NOMO-1 treated with DMSO at 0.1 percent for 48 hours (cell line): ENCODE measurements at regions not wholly inside any gene's neighbourhood (a gene's known extent, or its start where the extent isn't known, plus 50 kb on each side); places are given as distances from the start of the nearest gene placed in this dataset.

Experiments used
- DNase-seq: peaks from one replicate; lab custom pipeline; 2025; ENCODE audit not compliant: unreplicated experiment; lab: John Stamatoyannopoulos, UW

- DNase-seq, result no peak
Observed at GRCh38 chr2:121120991-121121390, 164.0 kb downstream of the TFCP2L1 start.

- no peak for DNase-seq
Observed at GRCh38 chr2:121121661-121122060, 163.3 kb downstream of the TFCP2L1 start.

DNA sequence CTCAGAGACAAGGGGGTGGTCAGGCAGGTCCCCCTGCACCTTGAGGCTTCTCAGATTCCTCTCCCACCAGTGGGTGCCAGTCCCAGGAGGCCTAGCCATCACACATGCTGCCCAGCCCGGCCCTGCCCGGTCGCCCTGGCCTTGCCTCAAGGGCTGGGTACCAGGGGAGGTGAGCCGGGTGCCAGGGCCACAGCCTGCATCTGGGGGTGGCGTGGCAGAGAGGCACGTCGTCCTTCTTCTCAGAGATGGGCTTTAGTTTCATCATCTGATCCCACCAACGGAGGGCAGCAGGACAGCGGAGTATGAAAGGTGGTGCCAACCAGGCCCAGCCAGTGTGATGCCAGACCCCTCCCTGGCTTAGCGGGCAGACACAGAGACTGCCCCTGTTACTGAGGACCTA lies 161.7 kb downstream of the TFCP2L1 start:
- DNase-seq, result no peak

GRCh38 chr2:121124330-121124729 lies 160.7 kb downstream of the TFCP2L1 start:
- no peak for DNase-seq

DNA sequence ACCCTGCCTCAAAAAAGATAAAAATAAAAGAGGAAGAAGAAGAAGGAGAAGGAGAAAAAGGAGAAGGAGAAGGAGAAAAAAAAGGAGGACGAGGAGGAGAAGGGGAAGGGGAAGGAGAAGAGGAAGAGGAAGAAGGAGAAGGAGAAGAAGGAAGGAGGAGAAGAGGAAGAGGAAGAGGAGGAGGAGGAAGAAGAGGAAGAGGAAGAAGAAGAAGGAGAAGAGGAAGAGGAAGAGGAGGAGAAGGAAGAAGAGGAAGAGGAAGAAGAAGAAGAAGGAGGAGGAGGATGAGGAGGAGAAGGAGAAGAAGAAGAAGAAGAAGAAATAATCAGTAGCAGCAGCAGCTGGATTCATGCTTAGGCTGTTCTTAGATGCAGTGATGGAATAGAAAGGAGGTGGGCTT lies 159.7 kb downstream of the TFCP2L1 start:
- DNase-seq, result no peak

DNA sequence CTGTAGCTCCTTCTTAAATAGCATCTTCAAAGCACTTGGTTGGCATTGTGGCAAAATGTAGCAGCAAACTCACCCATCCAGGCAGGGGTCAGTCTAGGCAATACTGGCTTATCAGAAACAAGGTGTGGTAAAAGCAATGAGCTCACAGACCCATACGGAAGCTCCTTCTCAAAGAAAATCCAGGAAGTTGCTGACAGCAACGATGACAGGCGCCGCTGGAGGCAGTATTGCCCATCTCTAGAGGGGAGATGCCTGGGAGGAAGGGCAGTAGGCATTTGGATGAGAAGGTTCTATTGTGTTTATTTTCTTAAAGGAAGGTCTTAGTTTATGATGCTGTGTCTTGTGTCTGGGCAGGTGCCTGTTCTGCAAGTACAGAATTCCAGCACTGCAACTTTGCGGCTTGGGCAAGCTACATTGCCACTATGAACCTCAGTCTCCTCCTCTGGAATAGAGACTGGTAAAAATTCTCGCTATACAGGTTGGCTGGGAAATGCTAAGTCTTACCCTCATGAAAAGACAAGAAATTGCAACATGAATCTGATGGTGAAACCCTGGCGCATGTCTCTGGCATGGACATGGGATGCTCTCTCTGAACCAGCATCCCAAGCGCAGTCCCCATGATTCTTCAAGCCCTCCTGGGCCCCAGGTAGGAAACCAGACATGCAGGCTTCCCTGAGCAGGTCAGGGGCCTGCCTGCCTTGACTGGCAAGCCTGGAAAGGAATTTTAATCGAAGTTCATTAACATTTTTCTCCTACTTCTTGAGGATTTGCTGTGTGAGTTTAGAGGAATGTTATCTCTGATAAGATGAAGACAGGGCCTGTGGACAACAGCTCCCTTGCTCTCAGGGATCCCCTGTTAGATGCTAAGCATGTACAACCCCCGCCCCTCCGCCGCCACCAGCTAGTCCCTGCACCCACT lies 156.0 kb downstream of the TFCP2L1 start:
- DNase-seq, result peak; percentile 61

GRCh38 chr2:121129692-121130091 lies 155.3 kb downstream of the TFCP2L1 start:
- DNase-seq, result no peak

- DNase-seq, result no peak
Observed at GRCh38 chr2:121130301-121130850, 154.6 kb downstream of the TFCP2L1 start.

GRCh38 chr2:121131375-121131774 lies 153.6 kb downstream of the TFCP2L1 start:
- DNase-seq, result no peak

GRCh38 chr2:121132054-121132761 lies 152.8 kb downstream of the TFCP2L1 start:
- DNase-seq, result no peak

- DNase-seq, result no peak
Observed at GRCh38 chr2:121132762-121133107, 152.3 kb downstream of the TFCP2L1 start.

- no peak for DNase-seq
Observed at GRCh38 chr2:121133551-121134319, 151.3 kb downstream of the TFCP2L1 start.

DNA sequence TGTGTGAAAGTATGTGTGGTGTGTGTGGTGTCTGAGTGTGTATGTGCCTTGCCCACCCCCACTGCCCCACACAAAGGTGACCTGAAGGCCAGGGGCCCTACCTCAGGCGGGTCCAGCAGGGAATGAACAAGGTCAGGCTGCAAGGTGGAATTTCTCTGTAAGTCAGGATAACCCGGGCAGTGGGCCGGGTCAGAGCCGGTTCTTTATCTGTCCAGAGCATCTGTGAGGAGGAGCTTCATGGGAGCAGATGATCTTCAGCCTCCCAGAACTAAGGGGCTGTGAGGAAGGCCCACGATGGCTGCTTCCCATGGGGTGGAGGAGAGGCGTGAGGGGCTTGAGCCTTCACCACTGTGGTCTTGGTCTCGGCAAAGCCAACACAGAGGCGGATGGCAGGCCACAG lies 150.3 kb downstream of the TFCP2L1 start:
- no peak for DNase-seq

- no peak for DNase-seq
Observed at GRCh38 chr2:121135168-121135853, 149.7 kb downstream of the TFCP2L1 start.

DNA sequence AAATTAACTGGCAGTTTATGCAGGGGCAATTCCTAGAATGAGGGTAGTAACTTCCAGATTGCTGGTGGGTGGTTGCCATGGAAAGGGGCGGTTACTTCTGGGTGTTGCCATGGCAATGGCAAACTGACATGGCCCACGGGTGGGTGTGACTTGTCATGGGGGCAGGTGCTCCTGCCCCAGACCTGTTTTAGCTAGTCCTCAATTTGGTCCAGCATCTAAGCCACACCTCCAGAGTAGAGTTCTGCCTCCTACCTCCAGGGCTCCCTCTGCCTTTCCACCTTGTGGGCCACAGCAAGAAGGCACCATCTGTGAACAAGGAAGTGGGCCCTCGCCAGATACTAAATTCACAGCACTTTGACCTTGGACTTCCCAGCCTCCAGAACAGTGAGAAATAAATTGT lies 148.7 kb downstream of the TFCP2L1 start:
- no peak for DNase-seq

DNA sequence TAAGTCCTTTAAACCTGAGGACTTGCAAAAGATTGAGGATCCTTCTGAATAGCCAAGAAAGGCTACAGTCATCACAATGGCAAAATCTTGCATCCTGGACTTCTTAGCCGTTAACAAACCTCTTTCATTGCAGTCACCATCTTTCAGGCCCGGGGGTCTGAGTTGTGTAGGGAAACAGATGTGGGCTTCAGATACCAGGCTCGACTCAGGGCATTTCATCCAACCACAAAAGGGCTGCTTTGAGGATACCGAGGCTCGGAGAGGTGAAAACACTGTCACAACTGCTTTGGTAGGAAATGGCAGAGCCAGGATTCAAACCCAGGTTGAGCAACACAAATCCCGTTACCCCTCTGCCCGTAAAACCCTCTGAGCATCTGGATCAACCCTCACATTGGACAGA lies 147.4 kb downstream of the TFCP2L1 start:
- DNase-seq, result no peak

GRCh38 chr2:121140734-121141133 lies 144.3 kb downstream of the TFCP2L1 start:
- DNase-seq, result no peak

DNA sequence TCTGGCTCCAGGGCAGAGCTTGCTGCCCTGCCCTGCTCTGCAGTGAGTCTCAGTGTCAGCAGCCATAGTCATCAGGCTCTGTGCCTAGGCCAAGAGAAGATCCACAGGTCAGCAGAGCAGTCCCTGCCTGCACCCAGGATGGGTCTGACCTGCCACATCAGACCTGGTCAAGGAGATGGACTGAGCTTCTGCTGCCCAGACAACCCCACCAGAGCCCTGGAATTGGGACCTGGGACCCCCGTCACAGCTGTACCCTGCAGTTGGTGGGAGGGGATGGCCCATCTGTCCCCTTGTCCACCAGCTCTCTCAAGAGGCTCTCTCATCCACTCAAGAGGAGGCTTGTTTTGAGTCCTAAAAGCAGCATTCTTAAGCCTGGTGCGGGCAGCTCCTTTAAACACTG lies 142.6 kb downstream of the TFCP2L1 start:
- DNase-seq, result no peak

DNA sequence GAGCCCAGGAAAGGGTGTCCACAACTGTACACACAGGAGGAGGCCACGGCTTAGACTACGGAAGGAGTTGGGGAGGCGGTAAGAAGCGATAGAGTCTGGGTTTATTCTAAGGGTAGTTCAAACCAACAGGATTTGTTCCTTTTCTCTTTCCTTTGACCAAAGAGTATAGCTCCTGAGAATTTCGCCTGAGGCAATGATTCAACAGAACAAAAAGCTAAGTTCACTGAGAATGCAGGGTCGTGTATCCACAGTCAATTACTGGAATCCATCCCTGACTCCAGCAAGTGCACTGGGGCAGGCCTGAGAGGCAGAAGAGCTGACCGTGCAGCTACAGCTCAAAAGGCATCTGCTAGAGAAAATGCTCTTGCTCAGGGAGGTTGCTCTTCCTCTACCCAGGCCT lies 140.9 kb downstream of the TFCP2L1 start:
- DNase-seq, result no peak

DNA sequence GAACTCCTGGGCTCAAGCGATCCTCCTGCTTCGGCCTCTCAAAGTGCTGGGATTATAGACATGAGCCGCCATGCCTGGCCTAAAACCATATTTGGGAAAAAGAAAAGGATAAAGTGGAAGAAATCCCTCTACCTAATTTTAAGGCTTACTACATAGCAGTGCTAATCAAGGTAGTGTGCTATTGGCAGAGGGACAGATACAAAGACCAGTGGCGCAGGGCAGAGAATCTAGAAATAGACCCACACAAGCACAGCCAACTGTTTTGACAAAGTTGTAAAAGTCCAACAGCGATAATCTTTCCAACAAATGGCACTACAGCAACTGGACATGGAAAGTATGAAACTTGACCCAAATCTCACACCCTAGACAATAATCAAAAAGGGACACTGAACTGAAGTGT lies 138.4 kb downstream of the TFCP2L1 start:
- DNase-seq, result no peak

DNA sequence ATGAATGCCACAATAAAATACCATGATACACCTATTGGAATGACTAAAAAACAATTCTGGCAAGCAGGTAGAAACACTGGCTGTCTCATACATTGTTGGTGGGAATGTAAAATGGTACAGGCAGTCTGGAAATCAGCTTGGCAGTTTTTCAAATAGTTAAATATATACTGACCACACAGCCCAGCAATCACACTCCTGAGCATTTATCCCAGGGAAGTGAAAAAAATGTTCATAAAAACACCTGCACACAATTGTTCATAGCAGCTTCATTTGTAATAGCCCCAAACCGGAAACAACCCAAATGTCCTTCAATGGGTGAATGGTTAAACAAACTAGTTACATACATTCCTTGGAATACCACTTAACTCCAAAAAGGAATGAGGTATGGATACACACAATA lies 137.2 kb downstream of the TFCP2L1 start:
- DNase-seq, result no peak
